ENCODE measurements at regions not wholly inside any gene's neighbourhood (a gene's known extent, or its start where the extent isn't known, plus 50 kb on each side); places are given as distances from the start of the nearest gene placed in this dataset.

GRCh38 chrX:111008126-111008525, 87.9 kb upstream of the PAK3 start:
- Histone ChIP-seq H3K4me2 (no peak overlapping the region), H3K4me3 (no peak overlapping the region), H3K9me3 (no peaks in the 10 kb centered on the region), H3K4me1 (no peaks in the 10 kb centered on the region), H3K27ac (no peak overlapping the region)
- 11% methylated on average over 2 of the region's 2 CpGs for WGBS (ENCODE audit: missing lambda C conversion rate)
- ATAC-seq (no peak), FAIRE-seq (no peak), DNase-seq (ENCODE audit: low read depth in 1 of 2, low spot score in 1 of 2) (no peak)
- ChIA-PET CTCF (interaction anchor here (1.9 kb wide), 1 partner anchor 16 kb away, joined by 6 read pairs; no protein-coding TSS in a partner anchor), POLR2A (no interaction called here)
- TF ChIP-seq JUN (IDR thresholded peaks at IDR 0.05) (no peak), ATOH8 (CRISPR knock-in tag; IDR thresholded peaks at IDR 0.05; ENCODE audit: low read depth) (no peak), RNF2 (IDR thresholded peaks at IDR 0.05; ENCODE audit: borderline replicate concordance, low read depth) (no peak), SMC3 (IDR thresholded peaks at IDR 0.05) (no peak), ZNF302 (CRISPR knock-in tag; IDR thresholded peaks at IDR 0.05) (no peak), CHD2 (IDR thresholded peaks at IDR 0.05; ENCODE audit: low read length, partially characterized antibody) (no peak), JUNB (IDR thresholded peaks at IDR 0.05) (no peak), EP300 (IDR thresholded peaks at IDR 0.05) (no peak), ELK1 (IDR thresholded peaks at IDR 0.05; ENCODE audit: low read depth, low read length) (no peak), KDM1A (IDR thresholded peaks at IDR 0.05; ENCODE audit: low read depth) (no peak), ZSCAN20 (CRISPR knock-in tag; IDR thresholded peaks at IDR 0.05) (no peak), RCOR1 (IDR thresholded peaks at IDR 0.05; ENCODE audit: low read depth, low read length) (no peak), CBX8 (IDR thresholded peaks at IDR 0.05) (no peak), NPAS2 (CRISPR knock-in tag; IDR thresholded peaks at IDR 0.05; ENCODE audit: borderline replicate concordance) (no peak), MAFK (IDR thresholded peaks at IDR 0.05; ENCODE audit: partially characterized antibody) (no peak), HOXB5 (CRISPR knock-in tag; IDR thresholded peaks at IDR 0.05) (no peak), CBX2 (IDR thresholded peaks at IDR 0.05; ENCODE audit: borderline replicate concordance, low read depth) (no peak), FOSL2 (IDR thresholded peaks at IDR 0.05) (no peak), FOSL2 (CRISPR knock-in tag; IDR thresholded peaks at IDR 0.05) (no peak)
- TF ChIP-seq, protein P1, sequence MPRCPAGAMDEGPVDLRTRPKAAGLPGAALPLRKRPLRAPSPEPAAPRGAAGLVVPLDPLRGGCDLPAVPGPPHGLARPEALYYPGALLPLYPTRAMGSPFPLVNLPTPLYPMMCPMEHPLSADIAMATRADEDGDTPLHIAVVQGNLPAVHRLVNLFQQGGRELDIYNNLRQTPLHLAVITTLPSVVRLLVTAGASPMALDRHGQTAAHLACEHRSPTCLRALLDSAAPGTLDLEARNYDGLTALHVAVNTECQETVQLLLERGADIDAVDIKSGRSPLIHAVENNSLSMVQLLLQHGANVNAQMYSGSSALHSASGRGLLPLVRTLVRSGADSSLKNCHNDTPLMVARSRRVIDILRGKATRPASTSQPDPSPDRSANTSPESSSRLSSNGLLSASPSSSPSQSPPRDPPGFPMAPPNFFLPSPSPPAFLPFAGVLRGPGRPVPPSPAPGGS (IDR thresholded peaks at IDR 0.05), result no peak

GRCh38 chrX:111007238-111007637, 88.8 kb upstream of the PAK3 start:
- H3K4me2 ChIP-seq, result no peak overlapping the region
- no peak for TF ChIP-seq NR3C1 (IDR thresholded peaks at IDR 0.05)
- H3K27ac ChIP-seq, result no peak overlapping the region
- DNase-seq (ENCODE audit: low read depth in 1 of 2, low spot score in 1 of 2) (no peak), FAIRE-seq (no peak), ATAC-seq (no peak)
- H3K4me3 ChIP-seq, result no peak overlapping the region
- POLR2A ChIA-PET, result no interaction called here
- WGBS (ENCODE audit: missing lambda C conversion rate), result 0% methylated on average over 1 of the region's 1 CpG
- no peaks in the 10 kb centered on the region for H3K9me3 ChIP-seq
- CTCF ChIA-PET, result no interaction called here
- H3K4me1 ChIP-seq, result no peaks in the 10 kb centered on the region

DNA sequence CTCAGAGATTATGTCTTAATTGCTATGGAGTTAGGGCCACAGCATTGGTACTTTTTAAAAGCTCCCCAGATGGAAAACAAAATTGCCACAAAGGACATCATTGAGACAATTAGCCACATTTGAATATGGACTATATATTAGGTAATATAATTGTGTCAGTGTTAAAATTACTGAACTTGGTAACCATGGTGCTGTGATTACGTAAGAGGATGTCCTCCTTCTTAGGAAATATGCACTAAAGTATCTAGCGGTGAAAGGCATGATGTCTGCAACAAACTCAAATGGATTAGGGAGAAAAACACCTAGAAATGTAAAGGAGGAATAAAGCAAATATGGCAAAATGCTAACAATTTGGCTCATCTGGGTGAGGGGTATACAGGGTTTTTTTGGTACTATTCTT, 89.9 kb upstream of the PAK3 start:
- Histone ChIP-seq H3K27ac (no peak overlapping the region), H3K4me1 (no peaks in the 10 kb centered on the region), H3K4me2 (no peak overlapping the region), H3K9me3 (no peaks in the 10 kb centered on the region), H3K4me3 (no peak overlapping the region)
- DNase-seq (ENCODE audit: low read depth in 1 of 2, low spot score in 1 of 2) (no peak), ATAC-seq (no peak), FAIRE-seq (no peak)
- CTCF ChIA-PET, result interaction anchor here (2.4 kb wide), 1 partner anchor 14 kb away, joined by 10 read pairs; no protein-coding TSS in a partner anchor
- POLR2A ChIA-PET, result no interaction called here
- 10% methylated on average over 2 of the region's 2 CpGs for WGBS (ENCODE audit: missing lambda C conversion rate)
- TF ChIP-seq SREBF2 (IDR thresholded peaks at IDR 0.05) (no peak), CTCF (IDR thresholded peaks at IDR 0.05) (no peak), FOSB (CRISPR knock-in tag; IDR thresholded peaks at IDR 0.05) (no peak), FOSL2 (IDR thresholded peaks at IDR 0.05) (no peak), FOSL2 (CRISPR knock-in tag; IDR thresholded peaks at IDR 0.05) (no peak), ZSCAN20 (CRISPR knock-in tag; IDR thresholded peaks at IDR 0.05) (no peak), HOXB13 (CRISPR knock-in tag; IDR thresholded peaks at IDR 0.05; ENCODE audit: low read depth) (no peak), POLR2A (IDR thresholded peaks at IDR 0.05; ENCODE audit: low read length) (no peak), MYC (IDR thresholded peaks at IDR 0.05; ENCODE audit: borderline replicate concordance, low read length) (no peak), TP53 (CRISPR knock-in tag; IDR thresholded peaks at IDR 0.05) (no peak), CHD4 (IDR thresholded peaks at IDR 0.05; ENCODE audit: borderline replicate concordance) (no peak), PHF8 (IDR thresholded peaks at IDR 0.05; ENCODE audit: borderline replicate concordance, low read depth) (no peak), USF2 (IDR thresholded peaks at IDR 0.05) (no peak)
- TF ChIP-seq, protein P2, sequence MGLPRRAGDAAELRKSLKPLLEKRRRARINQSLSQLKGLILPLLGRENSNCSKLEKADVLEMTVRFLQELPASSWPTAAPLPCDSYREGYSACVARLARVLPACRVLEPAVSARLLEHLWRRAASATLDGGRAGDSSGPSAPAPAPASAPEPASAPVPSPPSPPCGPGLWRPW (IDR thresholded peaks at IDR 0.05), result no peak
